ENCODE measurements at regions not wholly inside any gene's neighbourhood (a gene's known extent, or its start where the extent isn't known, plus 50 kb on each side); places are given as distances from the start of the nearest gene placed in this dataset.

DNA sequence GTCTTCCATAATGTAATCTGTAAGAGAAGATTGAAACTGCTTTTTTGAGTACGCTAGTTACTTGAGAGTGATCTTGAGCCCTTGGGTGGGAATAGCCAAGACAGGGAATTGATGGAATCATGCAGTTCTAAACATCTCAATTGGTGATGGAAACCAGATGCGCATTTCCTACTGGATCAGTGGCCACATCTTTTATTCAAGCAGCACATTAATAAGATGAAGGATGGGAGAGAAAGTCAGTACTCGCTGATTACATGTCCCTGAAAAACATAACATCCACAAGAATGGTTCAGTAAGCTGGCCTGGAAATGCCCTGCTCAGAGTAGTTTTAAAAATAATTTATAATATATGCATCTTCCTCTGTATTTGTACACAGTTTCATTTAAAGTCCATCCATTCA is 833.8 kb downstream of the JRKL start:
- H3K9me3 ChIP-seq (ENCODE audit: low read length) = no peaks in the 10 kb centered on the region
- no peaks in the 10 kb centered on the region for H3K36me3 ChIP-seq (ENCODE audit: insufficient read depth, low read length)
- no peaks in the 10 kb centered on the region for H4K20me1 ChIP-seq (ENCODE audit: insufficient read depth, low read length)
- H3K9me2 ChIP-seq (ENCODE audit: low read depth, low read length) = no peaks in the 10 kb centered on the region
- H3K4me3 ChIP-seq (ENCODE audit: low read depth, low read length, poor library complexity, severe bottlenecking) = no peak overlapping the region
- H3K27me3 ChIP-seq (ENCODE audit: insufficient read depth, low read length) = no peaks in the 10 kb centered on the region
- TF ChIP-seq EZH2 (IDR thresholded peaks at IDR 0.05; ENCODE audit: borderline replicate concordance, low read length) = no peak
- TF ChIP-seq, protein P1, sequence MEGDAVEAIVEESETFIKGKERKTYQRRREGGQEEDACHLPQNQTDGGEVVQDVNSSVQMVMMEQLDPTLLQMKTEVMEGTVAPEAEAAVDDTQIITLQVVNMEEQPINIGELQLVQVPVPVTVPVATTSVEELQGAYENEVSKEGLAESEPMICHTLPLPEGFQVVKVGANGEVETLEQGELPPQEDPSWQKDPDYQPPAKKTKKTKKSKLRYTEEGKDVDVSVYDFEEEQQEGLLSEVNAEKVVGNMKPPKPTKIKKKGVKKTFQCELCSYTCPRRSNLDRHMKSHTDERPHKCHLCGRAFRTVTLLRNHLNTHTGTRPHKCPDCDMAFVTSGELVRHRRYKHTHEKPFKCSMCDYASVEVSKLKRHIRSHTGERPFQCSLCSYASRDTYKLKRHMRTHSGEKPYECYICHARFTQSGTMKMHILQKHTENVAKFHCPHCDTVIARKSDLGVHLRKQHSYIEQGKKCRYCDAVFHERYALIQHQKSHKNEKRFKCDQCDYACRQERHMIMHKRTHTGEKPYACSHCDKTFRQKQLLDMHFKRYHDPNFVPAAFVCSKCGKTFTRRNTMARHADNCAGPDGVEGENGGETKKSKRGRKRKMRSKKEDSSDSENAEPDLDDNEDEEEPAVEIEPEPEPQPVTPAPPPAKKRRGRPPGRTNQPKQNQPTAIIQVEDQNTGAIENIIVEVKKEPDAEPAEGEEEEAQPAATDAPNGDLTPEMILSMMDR (IDR thresholded peaks at IDR 0.05; ENCODE audit: low read length) = no peak
- no peaks in the 10 kb centered on the region for H3K79me2 ChIP-seq (ENCODE audit: insufficient read depth, low read length)
- no peaks in the 10 kb centered on the region for H3F3A ChIP-seq (ENCODE audit: insufficient read depth, low read length)
- no peak overlapping the region for H3K4me2 ChIP-seq (ENCODE audit: low read length)
- H3K4me1 ChIP-seq (ENCODE audit: insufficient read depth, low read length, severe bottlenecking) = no peaks in the 10 kb centered on the region
- no peak overlapping the region for H3K9ac ChIP-seq (ENCODE audit: low read length)
- H3K27ac ChIP-seq (ENCODE audit: low read depth, low read length, poor library complexity, severe bottlenecking) = no peak overlapping the region
- H2AFZ ChIP-seq (ENCODE audit: low read length) = no peak overlapping the region

GRCh38 chr11:97224396-97224795 is 834.6 kb downstream of the JRKL start:
- no peak overlapping the region for H3K9ac ChIP-seq (ENCODE audit: low read length)
- H2AFZ ChIP-seq (ENCODE audit: low read length) = no peak overlapping the region
- no peaks in the 10 kb centered on the region for H4K20me1 ChIP-seq (ENCODE audit: insufficient read depth, low read length)
- H3K36me3 ChIP-seq (ENCODE audit: insufficient read depth, low read length) = no peaks in the 10 kb centered on the region
- H3K4me3 ChIP-seq (ENCODE audit: low read depth, low read length, poor library complexity, severe bottlenecking) = no peak overlapping the region
- no peaks in the 10 kb centered on the region for H3K79me2 ChIP-seq (ENCODE audit: insufficient read depth, low read length)
- H3K4me2 ChIP-seq (ENCODE audit: low read length) = no peak overlapping the region
- no peaks in the 10 kb centered on the region for H3K27me3 ChIP-seq (ENCODE audit: insufficient read depth, low read length)
- H3K27ac ChIP-seq (ENCODE audit: low read depth, low read length, poor library complexity, severe bottlenecking) = no peak overlapping the region
- H3K9me3 ChIP-seq (ENCODE audit: low read length) = no peaks in the 10 kb centered on the region
- TF ChIP-seq EZH2 (IDR thresholded peaks at IDR 0.05; ENCODE audit: borderline replicate concordance, low read length) = no peak
- TF ChIP-seq, protein P1 (IDR thresholded peaks at IDR 0.05; ENCODE audit: low read length) = no peak
- no peaks in the 10 kb centered on the region for H3K9me2 ChIP-seq (ENCODE audit: low read depth, low read length)
- H3F3A ChIP-seq (ENCODE audit: insufficient read depth, low read length) = no peaks in the 10 kb centered on the region
- H3K4me1 ChIP-seq (ENCODE audit: insufficient read depth, low read length, severe bottlenecking) = no peaks in the 10 kb centered on the region

- TF ChIP-seq, protein P1 (IDR thresholded peaks at IDR 0.05; ENCODE audit: low read length) = no peak
- TF ChIP-seq EZH2 (IDR thresholded peaks at IDR 0.05; ENCODE audit: borderline replicate concordance, low read length) = no peak
- H2AFZ ChIP-seq (ENCODE audit: low read length) = no peak overlapping the region
- no peaks in the 10 kb centered on the region for H3K9me3 ChIP-seq (ENCODE audit: low read length)
Measured at GRCh38 chr11:97225794-97226193, 836.0 kb downstream of the JRKL start.

More at GRCh38 chr11:97225794-97226193, 836.0 kb downstream of the JRKL start:
- no peak overlapping the region for H3K4me2 ChIP-seq (ENCODE audit: low read length)
- no peak overlapping the region for H3K4me3 ChIP-seq (ENCODE audit: low read depth, low read length, poor library complexity, severe bottlenecking)
- no peaks in the 10 kb centered on the region for H3K79me2 ChIP-seq (ENCODE audit: insufficient read depth, low read length)
- no peak overlapping the region for H3K27ac ChIP-seq (ENCODE audit: low read depth, low read length, poor library complexity, severe bottlenecking)
- H3K9ac ChIP-seq (ENCODE audit: low read length) = no peak overlapping the region
- H3K36me3 ChIP-seq (ENCODE audit: insufficient read depth, low read length) = no peaks in the 10 kb centered on the region
- no peaks in the 10 kb centered on the region for H3K27me3 ChIP-seq (ENCODE audit: insufficient read depth, low read length)
- H3K4me1 ChIP-seq (ENCODE audit: insufficient read depth, low read length, severe bottlenecking) = no peaks in the 10 kb centered on the region
- H3F3A ChIP-seq (ENCODE audit: insufficient read depth, low read length) = no peaks in the 10 kb centered on the region
- no peaks in the 10 kb centered on the region for H3K9me2 ChIP-seq (ENCODE audit: low read depth, low read length)
- no peaks in the 10 kb centered on the region for H4K20me1 ChIP-seq (ENCODE audit: insufficient read depth, low read length)
